HG02623 (cell line): ENCODE measurements at regions not wholly inside any gene's neighbourhood (a gene's known extent, or its start where the extent isn't known, plus 50 kb on each side); places are given as distances from the start of the nearest gene placed in this dataset.

Experiments used
- ATAC-seq: cut with Tn5 transposase; IDR thresholded peaks from one replicate; pipeline ENCODE4 v1.9.1; 2021; ENCODE audit warnings: moderate library complexity; ENCODE audit not compliant: unreplicated experiment

DNA sequence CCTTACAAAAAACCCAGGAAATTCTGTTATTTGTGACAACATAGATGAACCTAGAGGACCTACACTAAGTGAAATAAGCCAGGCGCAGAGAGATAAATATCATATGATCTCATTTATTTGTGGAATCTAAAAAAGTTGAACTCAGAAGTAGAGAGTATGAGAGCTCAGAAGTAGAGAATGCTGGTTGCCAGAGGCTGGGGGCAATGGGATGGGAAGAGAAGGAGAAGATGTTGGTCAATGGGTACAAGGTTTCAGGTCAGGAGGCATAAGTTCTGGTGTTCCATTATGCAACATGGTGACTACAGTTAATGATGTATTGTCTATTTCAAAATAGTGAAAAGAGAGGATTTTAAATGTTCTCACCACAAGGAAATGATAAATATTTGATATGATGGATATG lies 259.1 kb upstream of the POU3F1 start:
- ATAC-seq, result no peak

DNA sequence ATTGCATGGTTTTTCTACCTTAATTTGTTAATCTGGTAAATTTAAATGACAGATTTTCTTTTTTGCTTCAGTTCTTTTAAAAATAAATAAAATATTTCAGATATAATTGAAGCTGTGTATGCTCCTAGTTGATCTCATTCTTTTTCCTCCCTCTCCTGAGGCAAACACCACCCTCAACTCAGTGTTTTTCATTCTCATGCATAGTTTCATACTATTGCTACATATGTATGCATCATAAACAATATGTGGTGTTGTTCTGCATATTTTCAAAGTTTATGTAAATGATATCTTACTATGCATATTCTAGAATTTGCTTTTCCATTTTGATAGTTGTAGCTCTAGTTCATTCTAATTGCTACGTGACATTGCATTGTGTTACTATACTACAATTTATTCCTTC lies 257.2 kb upstream of the POU3F1 start:
- ATAC-seq, result no peak

DNA sequence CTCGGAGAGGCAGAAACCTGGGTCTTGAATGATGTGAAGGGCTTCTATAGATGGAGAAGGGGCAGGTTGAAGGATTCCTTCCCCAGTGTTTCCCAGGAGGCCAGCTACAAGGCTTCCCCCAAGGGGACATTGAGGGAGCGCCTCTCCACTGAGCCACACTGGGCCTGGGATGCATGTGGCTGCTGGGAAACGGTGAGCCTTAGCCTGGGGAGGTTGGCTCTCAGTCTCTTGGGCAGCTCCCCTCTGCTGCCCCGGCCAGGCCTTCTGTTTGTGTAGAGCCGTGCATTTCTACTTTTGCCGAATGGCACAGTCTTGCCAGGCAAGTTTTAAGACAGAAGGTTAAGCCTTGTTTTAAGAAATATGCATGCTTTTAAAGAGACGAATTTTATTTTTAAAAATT lies 254.4 kb upstream of the POU3F1 start:
- no peak for ATAC-seq

- no peak for ATAC-seq
Observed at GRCh38 chr1:38300616-38301015, 254.0 kb upstream of the POU3F1 start.

DNA sequence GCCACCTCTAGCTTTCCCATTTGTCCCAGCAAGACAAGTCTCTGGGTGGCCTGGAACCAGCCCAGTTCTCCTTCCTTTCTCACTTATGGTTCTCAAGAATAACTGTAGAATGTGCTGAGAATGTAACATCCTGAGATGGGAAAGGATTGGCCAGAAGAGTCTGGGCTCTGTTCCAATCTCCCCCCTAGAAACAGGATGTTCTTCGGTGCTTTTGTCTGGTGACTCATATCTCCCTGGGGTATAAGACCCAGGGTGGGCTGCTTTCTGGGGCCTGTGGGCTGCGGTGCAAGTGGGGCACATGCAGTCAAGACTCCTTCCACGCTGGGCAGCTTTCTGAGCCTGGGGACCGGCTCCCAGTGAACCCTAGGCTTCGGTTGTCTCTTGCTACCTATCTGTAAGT lies 251.2 kb upstream of the POU3F1 start:
- no peak for ATAC-seq

DNA sequence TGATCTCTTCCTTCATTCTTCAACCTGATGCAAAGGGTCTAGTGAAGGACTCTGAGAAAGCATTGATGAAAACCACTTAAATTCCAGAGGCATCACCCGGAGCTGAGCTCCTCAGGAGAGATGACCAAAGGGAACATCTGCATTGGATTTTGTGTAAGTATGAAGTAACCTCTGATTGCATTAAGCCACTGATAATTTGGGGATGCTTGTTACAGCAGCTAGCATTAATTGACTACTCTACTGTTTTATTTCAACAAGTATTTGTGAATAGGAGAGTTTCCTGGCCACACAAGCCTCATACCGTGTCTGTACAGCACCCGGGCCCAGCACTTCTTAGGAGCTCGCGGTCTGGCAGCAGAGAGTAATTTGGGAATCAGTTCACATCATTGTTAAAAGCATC lies 250.7 kb upstream of the POU3F1 start:
- ATAC-seq, result no peak

- no peak for ATAC-seq
Observed at GRCh38 chr1:38296047-38296446, 249.5 kb upstream of the POU3F1 start.

DNA sequence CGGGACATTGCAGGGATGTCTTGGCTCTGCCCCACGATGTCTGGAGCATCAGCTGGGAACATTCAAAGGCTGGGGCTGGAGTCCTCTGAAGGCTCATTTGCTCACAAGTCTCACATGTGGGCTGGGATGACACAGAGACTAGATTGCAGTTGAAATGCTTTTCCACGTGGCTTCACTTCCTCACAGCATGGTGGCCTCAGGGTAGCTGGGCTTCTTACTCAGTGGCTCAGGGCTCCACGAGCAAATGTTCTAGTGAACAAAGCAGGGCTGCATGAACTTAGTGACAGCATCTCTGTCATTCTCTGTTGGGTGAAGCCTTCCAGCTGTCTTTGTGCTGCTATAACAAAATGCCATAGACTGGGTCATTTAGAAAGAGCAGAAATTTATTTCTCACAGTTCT lies 247.0 kb upstream of the POU3F1 start:
- no peak for ATAC-seq

DNA sequence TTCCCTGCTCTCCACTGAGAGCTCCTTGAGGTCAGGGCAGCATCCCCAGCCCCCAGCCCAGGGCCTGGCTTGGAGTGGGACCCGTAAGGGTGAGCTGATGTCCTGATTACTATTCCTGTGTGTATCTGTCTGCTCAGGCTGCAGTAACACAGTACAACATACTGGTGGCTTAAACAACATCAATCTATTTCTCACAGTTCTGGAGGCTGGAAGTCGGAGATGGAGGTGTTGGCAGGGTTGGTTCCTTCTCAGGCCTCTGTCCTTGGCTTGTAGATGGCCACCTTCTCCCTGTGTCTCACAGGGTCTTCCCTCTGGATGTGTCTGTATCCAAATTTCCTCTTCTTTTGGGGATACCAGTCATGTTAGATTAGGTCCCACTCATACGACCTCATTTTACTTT lies 246.4 kb upstream of the POU3F1 start:
- ATAC-seq, result no peak

DNA sequence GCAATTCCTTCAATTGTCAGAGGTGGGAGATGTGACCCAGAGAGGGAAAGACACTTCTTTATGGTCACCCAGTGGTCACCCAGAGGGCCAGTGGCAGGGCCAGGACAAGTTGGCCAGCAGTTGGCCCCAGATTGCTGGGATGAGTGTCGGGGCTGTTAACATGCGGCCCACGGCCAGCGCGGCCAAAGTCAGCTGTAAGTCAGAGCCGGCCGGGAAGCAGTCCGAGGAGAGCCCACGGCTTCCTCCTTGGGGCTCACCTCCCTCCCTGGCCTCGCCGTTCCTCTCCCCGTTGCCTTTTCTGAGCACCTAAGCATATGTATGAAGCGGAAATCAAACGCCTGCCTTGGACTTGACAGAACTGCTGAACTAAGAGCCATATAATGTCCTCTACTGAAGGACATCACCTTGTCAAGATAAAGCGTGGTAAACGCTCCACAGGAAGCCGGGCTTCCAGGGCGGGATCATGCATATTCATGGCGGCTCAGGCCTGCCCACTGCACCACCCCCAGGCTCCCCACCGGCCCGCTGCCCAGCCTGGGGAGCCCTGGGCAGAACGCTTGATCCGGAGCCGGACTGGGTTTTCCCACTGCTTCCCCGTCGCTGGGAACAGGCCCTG lies 245.4 kb upstream of the POU3F1 start:
- no peak for ATAC-seq

DNA sequence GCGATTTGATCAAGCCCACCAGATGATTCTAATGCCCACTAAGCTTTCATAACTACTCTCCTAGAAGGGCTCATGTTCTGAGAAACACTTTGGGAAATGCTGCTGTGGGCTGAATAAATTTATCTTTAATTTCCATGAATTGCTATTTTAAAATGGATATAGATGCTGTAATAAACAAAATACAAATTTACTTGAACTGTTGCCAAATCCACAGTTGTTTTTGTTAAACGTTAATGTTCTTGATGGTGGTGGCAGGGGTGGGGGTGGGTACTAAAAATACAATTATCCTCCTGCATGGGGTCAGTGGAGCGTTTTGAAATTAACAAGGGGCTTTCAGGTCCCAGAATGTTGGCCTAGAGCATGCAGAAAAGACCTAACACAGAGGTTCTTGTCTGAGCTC lies 244.7 kb upstream of the POU3F1 start:
- no peak for ATAC-seq

DNA sequence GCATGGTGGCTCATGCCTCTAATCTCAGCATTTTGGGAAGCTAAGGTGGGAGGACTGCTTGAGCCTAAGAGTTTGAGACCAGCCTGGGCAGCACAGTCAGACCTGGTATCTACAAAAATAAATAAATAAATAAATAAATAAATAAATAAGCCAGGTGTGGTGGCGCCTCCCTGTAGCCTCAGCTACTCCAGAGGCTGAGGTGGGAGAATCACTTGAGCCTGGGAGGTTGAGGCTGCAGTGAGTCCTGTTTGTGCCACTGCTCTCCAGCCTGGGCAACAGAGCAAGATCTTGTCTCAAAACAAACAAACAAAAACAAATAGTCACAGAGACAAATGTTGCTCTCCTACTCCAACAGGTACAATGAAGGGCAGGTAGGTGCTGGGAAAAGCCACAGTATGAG lies 242.4 kb upstream of the POU3F1 start:
- ATAC-seq, result no peak

DNA sequence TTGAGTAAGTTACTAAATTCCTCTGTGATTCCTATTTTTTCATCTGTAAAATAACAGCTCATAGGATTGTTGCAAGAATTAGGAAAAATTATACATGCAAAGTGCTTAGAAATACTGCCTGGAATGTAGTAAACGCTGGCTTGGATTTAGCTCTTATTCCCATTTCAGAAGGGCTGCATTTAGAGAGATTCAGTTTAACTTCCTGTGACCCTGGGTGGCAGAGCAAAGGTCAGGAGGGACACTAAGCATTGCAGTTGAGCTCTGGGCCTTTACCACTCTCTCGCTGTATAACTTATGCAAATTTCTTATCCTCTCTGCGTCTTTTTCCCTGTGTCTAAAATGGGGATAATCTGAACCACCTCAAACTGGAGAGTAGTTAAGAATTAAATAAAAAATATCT lies 241.0 kb upstream of the POU3F1 start:
- ATAC-seq, result no peak

DNA sequence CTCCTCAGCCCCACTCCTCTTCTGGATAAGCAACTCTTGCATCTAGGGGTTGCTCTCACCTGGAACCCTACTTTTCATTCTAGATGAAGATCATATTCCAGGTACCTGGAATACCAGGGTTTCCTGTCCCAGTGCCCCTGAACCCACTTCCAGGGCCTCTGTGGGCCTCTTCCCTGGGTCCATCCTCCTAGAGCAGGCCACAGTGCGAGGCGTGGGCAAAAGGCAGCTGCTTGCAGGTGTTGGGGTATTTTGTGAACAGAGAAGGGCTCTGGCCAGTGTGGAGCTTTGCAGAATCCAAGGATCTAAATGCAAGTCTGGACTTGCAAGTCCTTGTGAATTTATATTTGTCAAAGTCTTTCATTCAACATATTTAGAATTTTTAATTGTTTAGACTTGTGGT lies 240.4 kb upstream of the POU3F1 start:
- ATAC-seq, result no peak

- ATAC-seq, result no peak
Observed at GRCh38 chr1:38285807-38286530, 239.4 kb upstream of the POU3F1 start.

DNA sequence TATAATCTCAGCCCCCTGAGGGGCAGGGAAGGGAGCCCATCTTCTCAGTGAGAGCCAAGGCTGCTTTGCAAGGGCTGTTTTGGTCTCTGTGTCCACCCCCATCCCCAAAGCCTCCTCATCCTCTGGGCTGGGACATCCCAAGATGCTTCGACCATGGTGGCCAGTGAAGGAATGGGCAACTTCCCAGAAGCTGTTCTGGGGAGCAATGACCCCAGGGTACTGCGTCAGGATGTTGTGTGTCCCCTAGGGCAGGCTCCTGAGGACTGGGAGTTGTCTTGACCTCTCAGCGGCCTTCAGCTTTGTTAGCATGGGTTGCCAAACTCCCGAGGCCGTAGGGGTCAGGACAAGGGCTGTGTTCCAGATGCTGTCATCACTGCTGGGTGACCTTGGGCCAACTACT lies 238.4 kb upstream of the POU3F1 start:
- no peak for ATAC-seq

- ATAC-seq, result no peak
Observed at GRCh38 chr1:38283696-38284470, 237.3 kb upstream of the POU3F1 start.

GRCh38 chr1:38279148-38279547 lies 232.6 kb upstream of the POU3F1 start:
- ATAC-seq, result no peak

DNA sequence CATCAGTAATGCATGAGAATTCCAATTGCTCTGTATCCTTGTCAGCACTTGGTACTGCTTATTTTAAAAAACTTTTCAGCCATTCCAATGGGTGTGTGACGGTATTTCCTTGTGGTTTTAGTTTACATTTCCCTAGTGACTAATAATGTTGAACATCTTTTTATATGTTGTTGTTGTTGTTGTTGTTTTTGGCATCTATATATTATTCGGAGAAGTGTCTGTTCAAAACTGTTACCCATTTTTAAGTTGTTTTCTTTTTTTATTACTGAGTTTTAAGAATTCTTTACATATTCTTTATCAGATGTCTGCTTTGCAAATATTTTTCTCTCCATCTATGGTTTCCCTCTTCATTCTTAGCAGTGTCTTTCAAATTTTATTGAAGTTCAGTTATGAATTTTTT lies 231.1 kb upstream of the POU3F1 start:
- no peak for ATAC-seq

- ATAC-seq, result no peak
Observed at GRCh38 chr1:38275960-38276359, 229.4 kb upstream of the POU3F1 start.

DNA sequence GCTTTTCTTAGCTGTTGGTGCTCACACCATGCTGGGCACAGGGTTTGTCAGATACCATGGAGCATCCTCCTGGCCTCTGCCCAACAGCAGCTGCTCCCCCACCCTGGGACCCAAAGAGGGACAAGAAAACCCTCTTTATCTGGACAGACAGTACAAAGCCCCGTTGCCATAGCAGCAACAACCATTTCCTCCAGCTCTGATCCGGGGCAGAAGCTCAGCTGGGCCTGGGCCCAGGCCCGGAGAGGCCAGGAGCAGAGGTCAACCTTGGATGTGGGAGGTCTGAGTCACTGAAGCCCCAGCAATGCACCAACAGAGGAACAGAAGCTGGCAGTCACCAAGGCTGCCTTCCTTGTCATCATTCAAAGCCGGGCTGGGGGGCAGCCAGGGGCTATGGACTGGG lies 228.4 kb upstream of the POU3F1 start:
- ATAC-seq, result no peak

GRCh38 chr1:38273196-38273804 lies 226.7 kb upstream of the POU3F1 start:
- ATAC-seq, result no peak
